ENCODE measurements at regions not wholly inside any gene's neighbourhood (a gene's known extent, or its start where the extent isn't known, plus 50 kb on each side); places are given as distances from the start of the nearest gene placed in this dataset.

DNA sequence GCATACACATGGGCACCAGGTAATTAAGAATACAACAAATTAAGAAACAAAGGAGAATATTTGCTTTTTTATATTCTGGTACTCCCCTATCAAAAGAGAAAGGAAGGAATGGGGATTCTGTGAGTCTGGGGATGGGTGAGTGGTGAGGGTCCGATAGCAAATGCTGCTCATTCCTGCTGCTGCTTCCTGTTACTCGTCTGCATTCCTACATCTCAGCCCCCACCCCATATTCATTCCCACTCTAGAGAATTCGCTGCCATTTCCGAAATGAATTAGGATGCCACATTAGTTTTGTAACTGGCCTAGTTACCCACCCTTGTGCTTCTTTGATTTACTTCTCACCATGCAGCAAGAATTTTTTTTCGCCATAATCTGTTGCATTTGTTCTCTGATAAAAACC is 1905.3 kb upstream of the PIK3C3 start:
- DNase-seq (ENCODE audit: low read depth): no peak

DNA sequence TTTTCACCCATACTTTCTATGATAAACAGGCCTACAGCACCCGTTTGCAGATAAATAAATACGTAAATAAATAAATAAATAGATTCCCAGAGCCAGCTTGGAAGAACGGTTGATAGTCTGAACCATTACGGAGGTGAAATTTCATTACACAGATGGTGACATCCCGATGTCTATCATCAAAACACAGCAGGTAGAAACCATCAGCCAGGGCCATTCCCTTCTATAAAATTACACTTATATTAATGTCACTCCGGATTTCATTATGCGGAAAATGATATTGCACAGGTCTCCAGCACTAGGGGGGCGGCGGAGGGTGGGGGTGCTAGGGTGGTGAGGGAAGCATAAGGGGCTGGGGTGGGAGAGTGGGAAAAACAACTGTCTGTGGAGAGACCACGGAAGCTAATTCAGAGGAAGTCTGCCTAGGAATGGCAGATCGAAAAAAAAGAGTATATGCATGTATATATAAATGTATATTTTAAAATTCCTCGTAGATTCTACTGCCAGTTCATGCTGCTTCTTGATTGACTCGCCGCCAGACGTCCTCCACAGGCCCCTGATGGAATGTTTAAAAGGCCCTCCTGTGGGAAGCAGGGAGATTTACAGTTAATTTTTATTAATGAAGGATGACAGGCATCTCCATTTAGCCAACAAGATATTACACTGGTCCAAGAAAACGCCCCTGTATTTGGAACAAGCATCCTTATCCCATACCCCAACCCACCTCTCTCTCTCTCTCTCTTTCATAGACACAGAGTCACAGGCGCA is 1906.0 kb upstream of the PIK3C3 start:
- DNase-seq (ENCODE audit: low read depth): no peak

DNA sequence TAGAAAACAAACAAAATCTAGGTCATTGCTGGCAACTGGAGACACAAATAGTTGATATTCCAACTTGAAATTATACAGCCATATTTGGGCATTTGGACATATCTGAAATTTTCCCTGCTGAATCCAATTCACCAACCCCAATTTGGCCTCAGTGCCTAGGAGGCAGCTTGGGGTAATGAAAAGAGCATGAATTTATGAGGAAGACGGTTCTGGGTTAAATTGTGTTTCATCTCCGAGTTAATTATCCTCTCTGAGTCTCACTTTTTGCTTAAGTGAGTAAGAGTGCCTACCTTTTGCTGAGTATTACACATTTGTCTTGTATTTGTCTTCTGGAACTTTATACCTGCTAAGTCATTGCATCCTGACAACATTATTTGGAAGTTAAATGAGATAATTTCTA is 1906.8 kb upstream of the PIK3C3 start:
- no peak for DNase-seq (ENCODE audit: low read depth)

DNA sequence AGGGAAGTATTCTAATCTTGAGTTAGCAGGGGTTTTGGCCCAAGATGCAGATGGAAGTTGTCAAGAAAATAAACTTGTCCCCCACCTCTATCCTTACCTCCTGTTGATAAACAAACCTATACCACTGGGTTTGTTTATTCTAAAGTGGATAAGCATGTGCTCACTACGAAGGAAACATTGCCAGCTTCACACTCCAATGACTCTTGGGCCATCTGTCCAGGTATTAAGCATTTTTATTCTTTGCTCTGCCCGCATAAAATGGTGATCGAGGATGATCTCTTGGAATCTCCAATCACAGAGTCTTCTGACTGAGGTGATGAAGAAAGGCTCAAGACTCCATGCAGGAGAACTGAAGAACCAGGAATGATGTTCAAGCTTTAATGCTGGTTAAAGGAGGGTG is 1908.4 kb upstream of the PIK3C3 start:
- DNase-seq (ENCODE audit: low read depth): no peak

DNA sequence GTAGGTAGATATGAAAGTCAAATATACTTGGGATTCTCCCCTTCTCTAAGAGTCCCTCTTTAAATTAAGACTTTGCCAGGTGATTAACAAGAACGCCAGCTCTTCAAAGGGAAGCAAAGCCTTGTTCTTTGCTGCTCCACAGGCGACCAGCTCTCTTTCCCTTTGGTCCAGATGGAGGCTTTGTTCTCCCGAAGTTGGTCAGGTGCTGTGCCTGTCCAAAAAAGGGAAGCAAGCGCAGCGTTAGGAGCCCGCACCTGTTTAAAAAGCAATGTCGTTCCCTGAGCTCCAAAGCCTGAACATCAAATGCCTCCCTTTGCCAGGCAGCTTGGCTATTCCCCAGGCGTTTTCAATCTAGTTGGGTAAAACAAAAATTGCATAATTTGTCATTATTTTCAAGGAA is 1913.1 kb upstream of the PIK3C3 start:
- DNase-seq (ENCODE audit: low read depth): no peak

DNA sequence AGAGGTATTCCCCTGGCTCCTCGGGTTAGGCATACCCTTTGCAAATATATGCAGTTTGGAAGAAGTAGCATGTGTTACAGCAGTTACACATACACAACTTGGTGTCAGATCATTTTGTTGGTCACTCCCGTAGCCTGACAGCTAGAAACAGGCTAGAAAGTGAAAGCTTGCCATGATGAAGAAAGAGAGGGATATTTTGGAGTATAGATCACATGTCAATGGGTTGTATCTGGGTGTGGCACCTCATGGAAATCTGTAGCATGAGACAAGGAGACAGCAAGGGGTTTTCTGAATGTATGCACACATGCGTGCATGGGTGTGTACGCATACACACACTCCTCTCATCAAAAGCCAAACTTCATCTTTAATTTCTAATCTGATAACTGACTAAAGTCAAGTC is 1914.5 kb upstream of the PIK3C3 start:
- DNase-seq (ENCODE audit: low read depth): no peak

DNA sequence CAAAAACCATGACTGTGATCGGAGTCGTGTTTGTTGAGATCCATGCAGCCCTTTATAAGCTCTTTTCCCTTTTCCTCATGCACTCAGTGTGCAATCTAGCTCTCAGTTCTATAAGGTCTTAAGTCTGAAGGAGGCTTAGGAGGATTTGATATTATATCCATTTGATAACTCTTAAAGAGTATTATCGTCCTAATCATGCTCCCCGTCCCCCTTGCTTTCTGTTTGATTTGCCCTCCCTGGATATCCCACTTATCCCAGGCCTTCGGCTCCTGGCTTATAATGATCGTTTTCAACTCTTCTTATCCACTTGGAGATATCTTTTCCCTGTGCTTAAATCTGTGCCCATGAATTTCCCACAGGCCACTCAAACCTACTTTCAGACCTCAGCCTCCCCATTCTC is 1917.7 kb upstream of the PIK3C3 start:
- DNase-seq (ENCODE audit: low read depth): no peak

DNA sequence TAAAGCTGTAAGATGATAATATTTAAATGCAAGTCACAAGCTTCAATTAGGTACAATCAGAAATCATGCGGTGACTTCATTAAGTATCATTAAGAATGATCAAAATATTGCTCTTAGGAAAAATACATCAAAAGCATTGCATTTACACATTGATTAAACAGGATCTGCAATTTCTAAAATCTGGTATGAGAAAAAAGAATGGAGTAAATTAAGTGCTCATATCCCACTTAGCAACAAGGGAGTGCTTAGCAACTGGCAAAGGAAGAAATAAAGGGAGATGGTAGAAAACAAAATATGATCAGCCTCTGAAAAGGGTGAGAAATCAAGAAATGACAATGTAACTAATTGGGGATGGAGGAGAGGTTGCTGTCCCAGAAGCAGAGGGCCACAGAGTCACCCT is 1918.2 kb upstream of the PIK3C3 start:
- no peak for DNase-seq (ENCODE audit: low read depth)

DNA sequence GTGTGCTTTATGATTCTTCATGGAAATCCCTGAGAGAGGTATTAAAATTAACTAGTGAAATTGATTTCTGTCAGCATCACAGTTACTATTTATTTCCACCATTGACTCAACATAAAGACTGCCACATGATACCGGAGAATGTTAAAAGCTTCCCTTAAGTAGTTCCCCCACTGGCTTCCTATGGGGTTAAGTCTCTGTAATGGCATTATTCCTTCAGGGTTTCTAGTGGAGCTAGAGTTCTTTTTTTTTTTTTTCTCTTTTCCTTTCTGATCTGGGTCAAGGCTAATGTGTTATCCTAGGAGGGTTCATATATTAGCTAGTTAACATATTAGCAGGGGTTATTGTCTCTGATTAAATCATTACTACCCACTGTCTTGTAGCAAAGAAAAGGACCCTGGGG is 1919.1 kb upstream of the PIK3C3 start:
- DNase-seq (ENCODE audit: low read depth): no peak

DNA sequence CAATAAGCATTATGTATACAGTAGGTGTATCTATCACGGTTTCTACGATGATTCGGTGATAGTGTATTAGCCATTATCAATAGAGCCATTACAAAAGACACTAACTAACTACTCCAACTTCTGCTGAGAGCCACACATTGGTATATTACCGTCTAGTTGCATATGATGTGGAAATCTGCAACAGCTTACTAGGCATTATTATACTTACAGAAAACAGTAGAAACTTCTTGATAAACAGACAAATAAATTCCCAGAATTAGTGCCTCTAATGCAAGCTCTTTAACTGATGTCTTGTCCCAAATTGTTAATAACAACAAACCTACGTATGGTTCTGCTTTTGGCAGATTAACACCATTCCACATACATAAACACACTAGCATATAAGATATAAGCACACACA is 1923.0 kb upstream of the PIK3C3 start:
- no peak for DNase-seq (ENCODE audit: low read depth)

DNA sequence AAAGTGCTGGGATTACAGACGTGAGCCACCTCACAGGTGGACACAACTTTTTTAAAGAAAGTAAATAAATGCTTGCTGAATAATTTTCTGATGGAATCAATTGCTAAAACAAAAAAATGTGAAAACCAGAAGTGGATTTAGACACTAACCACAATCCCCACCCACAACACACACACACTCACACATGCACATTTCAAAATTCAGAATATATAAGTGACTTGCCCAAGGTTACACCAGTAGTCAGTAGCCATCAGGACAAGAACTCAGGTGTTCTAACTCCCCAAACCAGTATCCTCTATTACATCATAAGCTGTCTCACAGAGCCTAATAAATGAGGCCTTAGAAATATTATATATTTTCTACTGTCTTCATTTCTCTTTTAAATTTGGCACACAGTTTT is 1923.6 kb upstream of the PIK3C3 start:
- DNase-seq (ENCODE audit: low read depth): no peak

DNA sequence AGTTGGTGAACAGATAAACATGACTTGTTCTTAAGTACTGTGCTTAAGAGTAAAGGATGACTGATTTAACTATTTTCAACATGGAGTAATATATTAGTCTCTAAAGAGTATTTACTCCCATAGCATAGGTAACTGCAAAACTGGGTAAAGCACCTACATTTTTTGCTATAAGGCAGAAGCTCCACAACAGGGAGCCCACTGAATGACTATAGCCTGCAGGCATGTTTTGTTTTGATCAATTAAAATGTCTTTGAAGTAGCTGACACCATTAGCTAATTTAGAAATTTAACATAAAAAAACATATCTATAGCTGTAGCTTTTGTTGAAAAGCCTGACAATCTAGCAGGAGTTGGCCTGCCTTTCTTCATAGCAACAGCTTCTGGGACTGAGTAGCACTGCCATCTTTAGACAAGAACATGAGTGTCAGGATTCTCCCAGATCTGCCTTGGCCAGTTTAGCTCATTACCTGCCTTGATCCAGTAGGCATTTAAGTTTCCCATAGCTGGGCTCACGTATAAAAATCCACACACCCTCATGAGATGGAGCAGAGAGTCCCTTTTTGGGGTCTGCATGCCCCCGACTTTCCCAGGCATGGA is 1935.1 kb upstream of the PIK3C3 start:
- no peak for DNase-seq (ENCODE audit: low read depth)

DNA sequence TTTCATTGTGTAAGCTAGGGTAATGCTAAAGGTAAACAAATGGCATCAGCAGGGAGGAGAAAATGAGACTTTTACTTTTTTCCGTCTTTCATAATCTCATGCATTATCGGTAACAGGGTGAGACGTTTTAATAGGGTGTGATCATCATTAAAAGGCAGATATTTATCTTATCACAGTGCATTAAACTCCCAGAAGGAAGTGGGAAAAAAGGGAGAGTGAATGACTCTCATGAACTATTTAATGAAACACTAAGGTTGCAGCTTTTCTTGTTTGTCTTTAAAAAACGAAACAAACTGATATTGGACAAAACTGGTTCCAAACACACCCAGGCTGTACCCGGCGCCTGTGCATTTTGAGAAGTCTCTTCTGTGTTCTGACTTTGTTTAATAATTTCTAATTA is 1936.8 kb upstream of the PIK3C3 start:
- DNase-seq (ENCODE audit: low read depth): no peak

DNA sequence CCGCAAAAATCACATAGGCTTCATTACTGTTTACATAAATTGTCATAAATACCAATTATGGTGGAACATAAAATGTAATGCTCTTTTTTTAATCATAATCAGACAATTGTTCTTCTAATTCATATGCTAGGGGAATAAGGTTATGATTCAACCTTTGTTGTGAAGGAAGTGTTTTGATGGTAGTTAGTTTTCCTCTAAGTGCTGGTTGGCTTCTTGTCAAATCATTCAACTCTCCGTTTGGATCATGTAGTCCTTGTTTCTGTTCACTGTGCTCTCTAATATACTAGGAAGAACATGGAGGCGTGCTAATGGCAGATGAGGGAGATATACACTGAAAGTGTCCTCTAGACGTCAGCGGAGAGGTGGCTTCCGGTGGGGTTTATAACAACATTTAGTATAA is 1938.0 kb upstream of the PIK3C3 start:
- no peak for DNase-seq (ENCODE audit: low read depth)

DNA sequence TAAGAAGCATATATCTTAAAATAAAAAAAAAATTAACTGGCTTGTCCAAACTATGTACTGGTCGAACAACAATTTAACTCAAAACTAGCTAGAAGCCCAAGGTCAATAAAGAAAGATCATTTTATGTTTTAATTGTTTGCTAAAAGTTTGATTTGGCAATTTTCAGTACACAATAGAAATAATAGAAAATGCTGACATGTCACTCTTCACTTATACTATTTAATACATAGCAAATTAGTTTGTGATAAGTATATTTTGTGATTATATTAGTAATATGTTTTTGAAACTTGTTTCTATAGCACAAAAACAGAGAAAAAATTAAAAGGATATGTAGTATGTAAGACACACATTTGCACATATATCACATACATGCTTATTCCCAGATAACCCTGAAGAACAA is 1938.6 kb upstream of the PIK3C3 start:
- no peak for DNase-seq (ENCODE audit: low read depth)

DNA sequence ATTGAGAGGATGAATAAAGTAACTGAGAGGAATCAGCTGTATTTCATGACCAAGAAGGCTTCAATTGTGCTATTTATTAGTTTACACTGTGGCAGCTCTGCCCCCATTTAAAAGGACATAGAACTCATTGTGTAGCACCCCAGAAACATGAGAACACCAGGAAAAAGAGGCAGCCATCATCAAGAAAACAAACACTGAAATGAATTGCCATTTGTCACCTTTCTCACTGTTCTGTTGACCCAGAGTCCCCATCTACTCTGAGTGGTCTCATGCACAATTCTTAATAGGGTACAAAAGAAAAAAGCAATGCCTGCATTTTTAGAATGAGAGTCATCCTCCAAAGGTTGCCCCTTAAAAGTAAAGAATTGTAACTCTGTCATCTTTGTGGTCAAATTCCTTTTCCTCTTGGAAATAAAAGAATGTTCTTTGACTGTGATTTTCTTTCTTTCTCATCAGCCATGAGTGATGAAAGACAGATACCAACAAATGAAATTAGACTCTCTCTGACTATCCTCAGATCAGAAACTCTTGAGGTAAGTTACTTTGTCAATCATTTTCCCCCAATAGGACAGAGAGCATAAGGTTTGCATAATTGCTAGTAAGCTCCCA is 1941.9 kb upstream of the PIK3C3 start:
- no peak for DNase-seq (ENCODE audit: low read depth)

DNA sequence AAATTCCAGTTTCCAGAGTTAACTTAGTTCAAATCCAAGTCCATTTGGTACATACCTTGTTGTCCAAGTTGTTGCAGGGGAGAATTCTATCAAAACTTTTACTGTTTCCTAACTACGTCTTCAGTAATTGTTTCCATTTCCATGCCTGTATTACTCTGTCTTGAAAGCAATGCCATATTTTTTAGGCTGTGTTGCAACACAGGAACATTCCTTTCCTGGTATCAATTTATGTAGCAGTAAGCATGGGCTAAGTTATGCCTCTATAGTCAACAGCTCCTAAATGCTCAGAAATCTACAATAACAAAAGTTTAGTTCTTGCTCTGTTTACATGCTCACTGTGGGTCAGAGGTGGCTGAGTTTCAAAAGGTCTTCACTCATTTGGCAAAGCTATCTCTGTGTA is 1943.8 kb upstream of the PIK3C3 start:
- no peak for DNase-seq (ENCODE audit: low read depth)

DNA sequence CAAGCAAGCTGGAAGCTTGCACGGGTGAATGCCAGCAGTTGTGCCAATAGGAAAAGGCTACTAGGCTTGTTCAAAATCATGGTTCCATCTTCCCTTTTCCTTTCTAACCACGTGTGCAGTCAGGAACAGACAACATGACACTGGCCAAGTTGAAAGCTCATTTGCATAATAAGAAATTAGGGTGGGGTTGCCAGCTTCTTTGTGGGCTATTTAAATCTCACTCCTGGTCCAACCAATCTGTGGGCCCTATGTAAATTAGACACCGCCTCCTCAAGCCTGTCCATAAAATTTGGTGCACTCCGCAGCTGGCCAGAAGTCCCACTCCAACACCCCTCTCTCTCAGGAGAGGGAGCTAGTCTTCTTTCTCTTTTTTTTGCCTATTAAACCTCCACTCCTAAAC is 1948.4 kb upstream of the PIK3C3 start:
- no peak for DNase-seq (ENCODE audit: low read depth)

DNA sequence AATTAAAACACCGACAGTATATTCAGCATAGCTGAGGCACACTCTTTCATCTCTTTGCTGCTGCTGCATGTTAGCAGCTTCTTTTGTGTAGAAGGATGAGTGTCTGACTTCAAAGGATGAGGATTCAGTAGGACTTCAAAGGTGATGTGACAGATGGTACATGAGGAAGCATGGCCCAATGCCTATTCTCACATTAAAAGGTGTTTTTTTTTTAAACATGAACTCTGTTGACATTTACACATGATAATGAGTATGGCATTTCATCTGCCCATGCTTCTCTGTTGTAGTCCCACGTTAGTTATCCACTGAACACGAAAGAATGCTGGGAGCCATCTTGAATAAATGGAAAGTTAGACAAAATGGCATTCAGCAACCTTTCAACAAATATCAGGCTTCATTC is 1950.8 kb upstream of the PIK3C3 start:
- DNase-seq (ENCODE audit: low read depth): no peak

DNA sequence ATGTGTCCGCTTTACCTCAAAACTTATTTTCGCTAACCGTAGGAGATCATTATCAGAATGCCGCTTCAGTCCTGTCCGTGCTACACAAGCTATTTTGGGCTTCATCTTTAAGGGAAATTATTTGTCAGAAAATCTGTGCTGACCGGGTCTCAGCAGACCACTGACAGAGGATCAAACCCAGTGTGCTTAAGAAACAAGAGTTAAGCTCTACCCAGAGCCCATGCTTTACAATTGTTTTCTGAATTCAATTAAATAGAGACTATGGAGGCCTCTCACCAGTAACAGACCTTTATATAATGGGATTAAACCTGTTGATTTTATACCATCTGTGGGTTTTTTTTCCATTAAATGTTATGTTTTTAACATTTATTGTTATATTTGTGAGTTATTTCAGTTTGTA is 1956.7 kb upstream of the PIK3C3 start:
- DNase-seq (ENCODE audit: low read depth): no peak

DNA sequence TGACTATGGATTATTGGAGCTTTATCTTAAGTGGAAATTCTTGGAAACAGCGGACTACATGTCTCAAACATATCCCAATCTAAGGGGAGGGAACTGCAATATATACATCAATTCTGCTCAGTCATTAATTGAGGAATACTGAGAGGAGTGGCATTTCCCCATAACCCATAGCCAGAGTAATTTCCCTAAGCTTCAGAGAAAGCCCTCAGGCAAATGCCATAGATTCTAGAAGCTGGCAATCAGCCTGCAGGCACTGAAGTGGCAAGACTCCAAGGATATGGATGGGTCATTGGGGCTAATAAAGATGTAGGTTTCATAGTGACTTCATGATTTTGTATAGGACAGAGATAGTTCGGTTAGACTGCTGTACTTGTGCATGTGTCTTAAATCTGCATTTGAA is 1960.5 kb upstream of the PIK3C3 start:
- no peak for DNase-seq (ENCODE audit: low read depth)

DNA sequence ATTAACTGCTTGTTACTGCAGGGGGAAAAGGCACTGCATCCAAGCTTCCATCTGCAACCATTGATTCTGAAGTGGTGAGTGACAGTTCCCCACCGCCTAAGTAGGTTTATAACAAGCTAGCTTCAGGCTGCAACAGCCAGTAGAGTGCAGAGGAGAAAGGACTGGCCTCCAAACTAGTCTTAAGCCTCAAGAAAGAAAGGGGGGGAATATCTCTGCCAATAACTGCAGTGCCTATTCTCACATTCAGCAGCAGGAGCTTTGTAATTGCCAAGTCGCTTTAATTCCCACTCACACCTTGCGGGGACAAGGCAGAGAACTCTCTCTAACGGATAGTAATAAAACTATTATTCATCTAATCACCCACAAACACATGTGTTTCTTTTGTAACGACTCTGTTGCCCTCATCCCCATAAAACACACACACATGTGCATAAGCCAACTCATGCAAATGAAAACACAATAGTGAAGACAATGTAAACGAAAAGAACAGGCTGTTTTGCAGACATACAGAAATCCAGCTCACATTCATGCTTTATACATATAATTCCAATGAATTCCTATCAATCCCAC is 1963.3 kb upstream of the PIK3C3 start:
- DNase-seq (ENCODE audit: low read depth): no peak

DNA sequence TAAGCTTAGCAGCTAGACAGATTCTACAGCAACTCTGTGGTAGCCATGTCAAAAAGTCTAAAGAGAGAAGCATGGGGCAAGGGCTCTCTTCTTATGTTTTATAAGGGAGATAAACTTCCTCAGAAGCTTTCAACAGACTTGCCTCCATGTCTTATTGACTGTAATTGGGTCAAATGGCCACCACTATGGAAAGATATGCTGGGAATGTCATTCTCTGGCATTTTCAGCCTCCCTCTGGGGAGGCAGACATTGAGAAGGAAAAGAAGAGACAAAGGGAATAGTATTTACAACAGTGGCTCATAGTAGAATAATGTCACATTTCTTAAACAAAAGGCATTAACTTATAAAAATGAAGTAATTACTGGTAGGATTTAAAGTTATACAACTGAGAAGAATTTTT is 1964.5 kb upstream of the PIK3C3 start:
- DNase-seq (ENCODE audit: low read depth): no peak

DNA sequence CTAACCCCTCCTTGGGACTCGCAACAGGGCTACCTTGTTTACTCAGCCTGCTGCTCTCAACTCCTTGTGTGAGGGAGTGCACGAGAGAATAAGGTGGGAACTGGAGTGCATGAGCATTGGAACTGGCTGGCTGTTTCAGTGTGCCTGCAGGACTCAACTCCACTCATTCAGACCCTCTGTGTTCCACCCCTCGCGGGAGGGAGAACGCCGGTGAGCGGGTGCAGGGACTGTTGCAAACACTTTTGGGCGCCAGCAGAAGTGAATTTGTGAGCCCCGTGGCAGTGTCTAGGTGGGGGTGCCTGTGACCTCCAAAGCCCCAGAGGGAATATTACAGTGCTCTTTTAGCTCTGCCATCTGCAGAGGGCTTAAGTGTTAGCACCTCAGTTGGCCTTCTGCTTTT is 1978.3 kb upstream of the PIK3C3 start:
- DNase-seq (ENCODE audit: low read depth): no peak
